ENCODE measurements at regions not wholly inside any gene's neighbourhood (a gene's known extent, or its start where the extent isn't known, plus 50 kb on each side); places are given as distances from the start of the nearest gene placed in this dataset.
A peak's percentile ranks its signal among the peaks of the same experiment; 100 is the strongest.
"Not testable (repeated sequence)": the region's sequence is repeated elsewhere in the genome, so short reads cannot be mapped to it uniquely, and the experiment has no call there.

- no peak for DNase-seq
These were observed 468.8 kb downstream of the EPM2A start for GRCh38 chr6:145266432-145267075.

GRCh38 chr6:145267076-145267867, 468.0 kb downstream of the EPM2A start:
- no peak for DNase-seq

GRCh38 chr6:145270464-145270863, 464.9 kb downstream of the EPM2A start:
- no peak for DNase-seq

- DNase-seq: no peak
These were observed 464.3 kb downstream of the EPM2A start for GRCh38 chr6:145271040-145271439.

GRCh38 chr6:145271577-145271976, 463.7 kb downstream of the EPM2A start:
- no peak for DNase-seq

GRCh38 chr6:145272246-145272645, 463.1 kb downstream of the EPM2A start:
- DNase-seq: no peak

GRCh38 chr6:145273136-145273535, 462.2 kb downstream of the EPM2A start:
- no peak for DNase-seq

- no peak for DNase-seq
These were observed 461.2 kb downstream of the EPM2A start for GRCh38 chr6:145274083-145274482.

- DNase-seq: no peak
These were observed 460.3 kb downstream of the EPM2A start for GRCh38 chr6:145275019-145275418.

GRCh38 chr6:145275787-145276186, 459.5 kb downstream of the EPM2A start:
- no peak for DNase-seq

- DNase-seq: no peak
These were observed 458.6 kb downstream of the EPM2A start for GRCh38 chr6:145276756-145277155.

GRCh38 chr6:145277358-145278086, 457.8 kb downstream of the EPM2A start:
- DNase-seq: no peak

GRCh38 chr6:145278163-145278807, 457.0 kb downstream of the EPM2A start:
- peak; percentile 14 for DNase-seq

GRCh38 chr6:145279551-145279950, 455.8 kb downstream of the EPM2A start:
- DNase-seq: no peak

GRCh38 chr6:145279993-145280392, 455.3 kb downstream of the EPM2A start:
- DNase-seq: no peak

GRCh38 chr6:145283209-145283608, 452.1 kb downstream of the EPM2A start:
- DNase-seq: not testable (repeated sequence)

- no peak for DNase-seq
These were observed 451.5 kb downstream of the EPM2A start for GRCh38 chr6:145283856-145284255.

GRCh38 chr6:145286916-145287315, 448.4 kb downstream of the EPM2A start:
- no peak for DNase-seq

GRCh38 chr6:145289573-145289972, 445.7 kb downstream of the EPM2A start:
- DNase-seq: no peak

- DNase-seq: no peak
These were observed 445.2 kb downstream of the EPM2A start for GRCh38 chr6:145290122-145290521.

GRCh38 chr6:145292066-145292465, 443.3 kb downstream of the EPM2A start:
- DNase-seq: no peak

- DNase-seq: no peak
These were observed 440.4 kb downstream of the EPM2A start for GRCh38 chr6:145294942-145295341.

GRCh38 chr6:145295746-145296145, 439.6 kb downstream of the EPM2A start:
- DNase-seq: no peak
